ENCODE measurements at regions not wholly inside any gene's neighbourhood (a gene's known extent, or its start where the extent isn't known, plus 50 kb on each side); places are given as distances from the start of the nearest gene placed in this dataset.
"Not testable (repeated sequence)": the region's sequence is repeated elsewhere in the genome, so short reads cannot be mapped to it uniquely, and the experiment has no call there.

DNA sequence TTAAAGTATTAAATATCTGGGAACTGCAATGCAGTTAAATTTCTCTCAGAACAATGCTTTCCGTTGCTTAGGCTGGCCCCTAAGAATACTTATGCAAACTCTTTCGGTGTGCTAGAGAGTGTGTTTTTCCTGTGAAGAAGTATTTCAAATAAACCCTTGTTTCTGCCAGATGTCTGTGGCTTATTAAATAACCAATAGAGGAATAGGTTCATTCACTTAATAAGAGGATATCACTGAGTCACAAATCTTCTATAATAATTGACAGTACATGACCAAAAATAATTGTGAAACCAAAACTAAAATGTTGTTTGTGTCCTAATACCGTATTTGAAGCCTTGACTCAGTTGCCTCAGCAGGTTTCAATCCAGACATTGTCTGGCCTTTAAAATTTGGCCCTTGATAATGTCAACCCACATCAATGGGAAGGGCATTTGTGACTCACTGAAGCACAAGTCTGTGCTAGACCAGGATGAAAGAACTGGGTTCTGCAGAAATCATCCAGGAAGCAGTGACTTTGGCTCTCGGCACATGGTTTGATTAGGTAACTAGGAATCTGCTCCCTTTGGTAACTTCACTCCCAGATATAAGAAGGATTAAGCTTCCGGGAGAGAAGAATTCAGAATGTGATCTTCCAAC lies 104.2 kb upstream of the BARHL2 start:
- Histone ChIP-seq H3K9ac (ENCODE audit: low read depth, low read length) (no peak overlapping the region), H3K27ac (ENCODE audit: low read length) (no peak overlapping the region), H3K36me3 (ENCODE audit: insufficient read depth, low read length) (no peaks in the 10 kb centered on the region), H3K27me3 (ENCODE audit: insufficient read depth, low read length, poor library complexity) (no peaks in the 10 kb centered on the region), H3K4me2 (ENCODE audit: insufficient read depth, low read length) (no peak overlapping the region), H3K79me2 (ENCODE audit: insufficient read depth, low read length) (no peaks in the 10 kb centered on the region), H3K9me3 (ENCODE audit: insufficient read depth, low read length, severe bottlenecking) (no peaks in the 10 kb centered on the region), H4K20me1 (ENCODE audit: insufficient read depth, low read length) (no peaks in the 10 kb centered on the region), H2AFZ (ENCODE audit: low read depth, low read length) (no peak overlapping the region), H3K4me3 (ENCODE audit: low read depth in 1 of 2, low read length in 2 of 2) (no peak overlapping the region), H3K4me1 (ENCODE audit: insufficient read depth, low read length) (no peaks in the 10 kb centered on the region)
- no peak for DNase-seq
- no peak for ATAC-seq (ENCODE audit: insufficient read depth, low read depth)
- TF ChIP-seq, protein P1, sequence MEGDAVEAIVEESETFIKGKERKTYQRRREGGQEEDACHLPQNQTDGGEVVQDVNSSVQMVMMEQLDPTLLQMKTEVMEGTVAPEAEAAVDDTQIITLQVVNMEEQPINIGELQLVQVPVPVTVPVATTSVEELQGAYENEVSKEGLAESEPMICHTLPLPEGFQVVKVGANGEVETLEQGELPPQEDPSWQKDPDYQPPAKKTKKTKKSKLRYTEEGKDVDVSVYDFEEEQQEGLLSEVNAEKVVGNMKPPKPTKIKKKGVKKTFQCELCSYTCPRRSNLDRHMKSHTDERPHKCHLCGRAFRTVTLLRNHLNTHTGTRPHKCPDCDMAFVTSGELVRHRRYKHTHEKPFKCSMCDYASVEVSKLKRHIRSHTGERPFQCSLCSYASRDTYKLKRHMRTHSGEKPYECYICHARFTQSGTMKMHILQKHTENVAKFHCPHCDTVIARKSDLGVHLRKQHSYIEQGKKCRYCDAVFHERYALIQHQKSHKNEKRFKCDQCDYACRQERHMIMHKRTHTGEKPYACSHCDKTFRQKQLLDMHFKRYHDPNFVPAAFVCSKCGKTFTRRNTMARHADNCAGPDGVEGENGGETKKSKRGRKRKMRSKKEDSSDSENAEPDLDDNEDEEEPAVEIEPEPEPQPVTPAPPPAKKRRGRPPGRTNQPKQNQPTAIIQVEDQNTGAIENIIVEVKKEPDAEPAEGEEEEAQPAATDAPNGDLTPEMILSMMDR (IDR thresholded peaks at IDR 0.05; ENCODE audit: borderline replicate concordance, extremely low read depth, low read length, poor library complexity, severe bottlenecking), result no peak
- TF ChIP-seq EZH2 (IDR thresholded peaks at IDR 0.05; ENCODE audit: borderline replicate concordance, low read depth, low read length, severe bottlenecking), result no peak

DNA sequence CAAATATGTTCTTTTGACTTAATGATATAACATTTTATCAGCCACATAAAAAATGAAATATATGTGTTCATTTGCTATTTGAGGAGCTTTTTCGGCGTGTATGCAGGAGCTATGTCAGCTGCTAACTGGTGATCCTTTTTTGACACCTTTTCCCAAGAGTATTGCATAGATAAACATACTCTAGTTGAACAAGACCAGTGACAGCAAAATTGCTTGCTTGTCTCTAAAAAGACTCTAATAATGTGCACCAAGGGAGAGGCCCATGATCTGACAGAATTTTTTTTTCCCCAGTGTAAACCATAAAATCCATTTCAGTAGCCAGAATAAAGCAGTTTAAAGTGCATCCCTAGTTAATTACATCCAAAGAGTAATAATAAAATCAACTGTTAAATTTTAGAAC lies 103.6 kb upstream of the BARHL2 start:
- Histone ChIP-seq H3K9ac (ENCODE audit: low read depth, low read length) (no peak overlapping the region), H3K4me3 (ENCODE audit: low read depth in 1 of 2, low read length in 2 of 2) (no peak overlapping the region), H3K36me3 (ENCODE audit: insufficient read depth, low read length) (no peaks in the 10 kb centered on the region), H3K4me1 (ENCODE audit: insufficient read depth, low read length) (no peaks in the 10 kb centered on the region), H3K4me2 (ENCODE audit: insufficient read depth, low read length) (no peak overlapping the region), H3K79me2 (ENCODE audit: insufficient read depth, low read length) (no peaks in the 10 kb centered on the region), H3K27me3 (ENCODE audit: insufficient read depth, low read length, poor library complexity) (no peaks in the 10 kb centered on the region), H3K27ac (ENCODE audit: low read length) (no peak overlapping the region), H3K9me3 (ENCODE audit: insufficient read depth, low read length, severe bottlenecking) (no peaks in the 10 kb centered on the region), H4K20me1 (ENCODE audit: insufficient read depth, low read length) (no peaks in the 10 kb centered on the region), H2AFZ (ENCODE audit: low read depth, low read length) (no peak overlapping the region)
- ATAC-seq (ENCODE audit: insufficient read depth, low read depth), result no peak
- DNase-seq, result no peak
- TF ChIP-seq, protein P1 (IDR thresholded peaks at IDR 0.05; ENCODE audit: borderline replicate concordance, extremely low read depth, low read length, poor library complexity, severe bottlenecking), result no peak
- TF ChIP-seq EZH2 (IDR thresholded peaks at IDR 0.05; ENCODE audit: borderline replicate concordance, low read depth, low read length, severe bottlenecking), result no peak

DNA sequence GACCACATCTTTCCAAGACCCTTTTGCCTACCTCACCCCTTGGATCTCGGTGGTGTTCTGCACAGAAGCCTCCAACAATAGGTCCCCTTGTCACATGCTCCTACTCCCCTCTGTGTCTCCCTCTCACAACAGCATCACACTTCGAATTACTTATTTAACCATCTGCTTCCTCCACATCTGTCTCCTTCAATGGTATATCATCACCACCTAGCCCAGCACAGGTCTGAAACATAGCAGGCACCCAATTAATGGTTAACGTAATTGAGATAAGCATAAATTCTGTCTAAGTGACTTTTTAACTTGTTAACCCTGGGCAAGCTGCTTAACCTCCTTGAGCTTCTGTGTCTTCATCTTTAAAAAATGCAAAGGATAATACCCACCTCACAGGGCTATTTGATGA lies 100.3 kb upstream of the BARHL2 start:
- H3K36me3 ChIP-seq (ENCODE audit: insufficient read depth, low read length), result no peaks in the 10 kb centered on the region
- DNase-seq (no peak), ATAC-seq (ENCODE audit: insufficient read depth, low read depth) (no peak)
- no peaks in the 10 kb centered on the region for H3K9me3 ChIP-seq (ENCODE audit: insufficient read depth, low read length, severe bottlenecking)
- TF ChIP-seq, protein P1 (IDR thresholded peaks at IDR 0.05; ENCODE audit: borderline replicate concordance, extremely low read depth, low read length, poor library complexity, severe bottlenecking), result no peak
- TF ChIP-seq EZH2 (IDR thresholded peaks at IDR 0.05; ENCODE audit: borderline replicate concordance, low read depth, low read length, severe bottlenecking), result no peak
- H3K4me2 ChIP-seq (ENCODE audit: insufficient read depth, low read length), result no peak overlapping the region
- H3K4me1 ChIP-seq (ENCODE audit: insufficient read depth, low read length), result no peaks in the 10 kb centered on the region
- no peaks in the 10 kb centered on the region for H3K79me2 ChIP-seq (ENCODE audit: insufficient read depth, low read length)
- no peak overlapping the region for H2AFZ ChIP-seq (ENCODE audit: low read depth, low read length)
- no peak overlapping the region for H3K27ac ChIP-seq (ENCODE audit: low read length)
- no peaks in the 10 kb centered on the region for H4K20me1 ChIP-seq (ENCODE audit: insufficient read depth, low read length)
- H3K9ac ChIP-seq (ENCODE audit: low read depth, low read length), result no peak overlapping the region
- no peaks in the 10 kb centered on the region for H3K27me3 ChIP-seq (ENCODE audit: insufficient read depth, low read length, poor library complexity)
- no peak overlapping the region for H3K4me3 ChIP-seq (ENCODE audit: low read depth in 1 of 2, low read length in 2 of 2)

DNA sequence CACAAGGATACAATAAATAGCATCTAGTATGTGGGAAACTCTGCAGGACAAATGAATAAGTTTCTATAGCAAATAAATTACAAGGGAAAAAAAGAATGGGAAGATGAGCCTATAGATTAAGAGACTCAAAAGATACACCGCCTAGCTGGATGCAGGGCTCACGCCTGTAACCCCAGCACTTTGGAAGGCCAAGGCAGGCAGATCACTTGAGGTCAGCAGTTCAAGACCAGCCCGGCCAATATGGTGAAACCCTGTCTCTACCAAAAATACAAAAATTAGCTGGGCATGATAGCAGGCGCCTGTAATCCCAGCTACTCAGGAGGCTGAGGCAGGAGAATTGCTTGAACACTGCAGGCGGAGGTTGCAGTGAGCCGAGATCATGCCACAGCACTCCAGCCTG lies 95.1 kb upstream of the BARHL2 start:
- H3K4me1 ChIP-seq (ENCODE audit: insufficient read depth, low read length); DNase-seq; ATAC-seq (ENCODE audit: insufficient read depth, low read depth); H2AFZ ChIP-seq (ENCODE audit: low read depth, low read length); H3K36me3 ChIP-seq (ENCODE audit: insufficient read depth, low read length); H3K79me2 ChIP-seq (ENCODE audit: insufficient read depth, low read length); H3K27me3 ChIP-seq (ENCODE audit: insufficient read depth, low read length, poor library complexity); H3K4me3 ChIP-seq (ENCODE audit: low read depth in 1 of 2, low read length in 2 of 2); H4K20me1 ChIP-seq (ENCODE audit: insufficient read depth, low read length); H3K9ac ChIP-seq (ENCODE audit: low read depth, low read length); H3K27ac ChIP-seq (ENCODE audit: low read length); H3K4me2 ChIP-seq (ENCODE audit: insufficient read depth, low read length); H3K9me3 ChIP-seq (ENCODE audit: insufficient read depth, low read length, severe bottlenecking): not testable (repeated sequence)

DNA sequence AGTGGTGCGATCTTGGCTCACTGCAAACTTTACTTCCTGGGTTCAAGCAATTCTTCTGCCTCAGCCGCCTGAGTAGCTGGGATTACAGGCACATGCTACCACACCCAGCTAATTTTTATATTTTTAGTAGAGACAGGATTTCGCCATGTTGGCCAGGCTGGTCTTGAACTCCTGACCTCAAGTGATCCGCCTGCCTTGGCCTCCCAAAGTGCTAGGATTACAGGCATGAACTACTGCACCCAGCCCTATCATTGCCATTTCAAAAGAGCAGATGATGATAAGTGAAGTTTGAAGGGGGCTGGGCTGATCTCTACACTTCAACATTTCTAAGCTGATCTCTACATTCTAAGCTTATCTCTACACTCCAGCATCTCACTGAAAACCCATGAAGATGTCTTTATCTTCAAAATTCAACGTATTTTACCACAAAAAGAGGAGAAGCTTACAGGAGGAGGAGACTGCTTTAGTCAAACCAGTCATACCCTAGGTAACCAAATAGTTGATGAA lies 94.4 kb upstream of the BARHL2 start:
- not testable (repeated sequence) for H2AFZ ChIP-seq (ENCODE audit: low read depth, low read length); H3K9me3 ChIP-seq (ENCODE audit: insufficient read depth, low read length, severe bottlenecking); H3K9ac ChIP-seq (ENCODE audit: low read depth, low read length); H3K4me1 ChIP-seq (ENCODE audit: insufficient read depth, low read length); H3K27ac ChIP-seq (ENCODE audit: low read length); H3K4me2 ChIP-seq (ENCODE audit: insufficient read depth, low read length); H4K20me1 ChIP-seq (ENCODE audit: insufficient read depth, low read length); H3K36me3 ChIP-seq (ENCODE audit: insufficient read depth, low read length); H3K4me3 ChIP-seq (ENCODE audit: low read depth in 1 of 2, low read length in 2 of 2); DNase-seq; ATAC-seq (ENCODE audit: insufficient read depth, low read depth); H3K79me2 ChIP-seq (ENCODE audit: insufficient read depth, low read length); H3K27me3 ChIP-seq (ENCODE audit: insufficient read depth, low read length, poor library complexity)

Measured in DND-41 (cell line).